ENCODE measurements at regions not wholly inside any gene's neighbourhood (a gene's known extent, or its start where the extent isn't known, plus 50 kb on each side); places are given as distances from the start of the nearest gene placed in this dataset.

GRCh38 chr1:62377043-62377562 lies 57.9 kb upstream of the KANK4 start:
- TF ChIP-seq, protein P1, sequence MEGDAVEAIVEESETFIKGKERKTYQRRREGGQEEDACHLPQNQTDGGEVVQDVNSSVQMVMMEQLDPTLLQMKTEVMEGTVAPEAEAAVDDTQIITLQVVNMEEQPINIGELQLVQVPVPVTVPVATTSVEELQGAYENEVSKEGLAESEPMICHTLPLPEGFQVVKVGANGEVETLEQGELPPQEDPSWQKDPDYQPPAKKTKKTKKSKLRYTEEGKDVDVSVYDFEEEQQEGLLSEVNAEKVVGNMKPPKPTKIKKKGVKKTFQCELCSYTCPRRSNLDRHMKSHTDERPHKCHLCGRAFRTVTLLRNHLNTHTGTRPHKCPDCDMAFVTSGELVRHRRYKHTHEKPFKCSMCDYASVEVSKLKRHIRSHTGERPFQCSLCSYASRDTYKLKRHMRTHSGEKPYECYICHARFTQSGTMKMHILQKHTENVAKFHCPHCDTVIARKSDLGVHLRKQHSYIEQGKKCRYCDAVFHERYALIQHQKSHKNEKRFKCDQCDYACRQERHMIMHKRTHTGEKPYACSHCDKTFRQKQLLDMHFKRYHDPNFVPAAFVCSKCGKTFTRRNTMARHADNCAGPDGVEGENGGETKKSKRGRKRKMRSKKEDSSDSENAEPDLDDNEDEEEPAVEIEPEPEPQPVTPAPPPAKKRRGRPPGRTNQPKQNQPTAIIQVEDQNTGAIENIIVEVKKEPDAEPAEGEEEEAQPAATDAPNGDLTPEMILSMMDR (conservative IDR thresholded peaks at IDR 0.05; ENCODE audit: low read depth in 2 of 2): no peak
- no peak for TF ChIP-seq POLR2AphosphoS5 (IDR thresholded peaks at IDR 0.05; ENCODE audit: low read depth)
- TF ChIP-seq EZH2 (IDR thresholded peaks at IDR 0.05; ENCODE audit: low read depth, unreplicated experiment): no peak
- TF ChIP-seq EZH2phosphoT487 (IDR thresholded peaks at IDR 0.05; ENCODE audit: unreplicated experiment): no peak
- no peak for TF ChIP-seq REST (IDR thresholded peaks at IDR 0.05; ENCODE audit: unreplicated experiment)
- TF ChIP-seq STAT1 (IDR thresholded peaks at IDR 0.05; ENCODE audit: unreplicated experiment): no peak
- TF ChIP-seq CREB1 (CRISPR knock-in tag; IDR thresholded peaks at IDR 0.05; ENCODE audit: low read depth): no peak
- TF ChIP-seq ETS1 (IDR thresholded peaks at IDR 0.05): no peak
- no peak for TF ChIP-seq ZNF114 (CRISPR knock-in tag; IDR thresholded peaks at IDR 0.05)
- TF ChIP-seq JUNB (IDR thresholded peaks at IDR 0.05; ENCODE audit: unreplicated experiment): no peak
- no peak for TF ChIP-seq ZNF462 (CRISPR knock-in tag; IDR thresholded peaks at IDR 0.05)
- TF ChIP-seq ZNF331 (CRISPR knock-in tag; IDR thresholded peaks at IDR 0.05; ENCODE audit: low read depth): no peak
- no peak for TF ChIP-seq NANOG (IDR thresholded peaks at IDR 0.05; ENCODE audit: borderline replicate concordance)
